PC-9 (cell line): ENCODE measurements at regions not wholly inside any gene's neighbourhood (a gene's known extent, or its start where the extent isn't known, plus 50 kb on each side); places are given as distances from the start of the nearest gene placed in this dataset.

Experiments used
- BruUV-seq: library from RNA; stranded (reverse); fragments of 400-500 nt; replicated peaks from 2 replicates; lab custom pipeline; 2021; lab: Mats Ljungman, UMichigan
- CTCF ChIA-PET: fragments of 300-600 bp; sonication (Branson Sonifier 250); formaldehyde crosslinking; loops from one replicate; lab custom pipeline; 2022; ENCODE audit warnings: antibody characterized with exemption; lab: Charles Lee
- POLR2A ChIA-PET: fragments of 300-600 bp; sonication (Branson Sonifier 250); formaldehyde crosslinking; loops from one replicate; lab custom pipeline; 2022; ENCODE audit warnings: antibody characterized with exemption; ENCODE audit not compliant: unreplicated experiment; lab: Charles Lee
- DNase-seq, 2 experiments: peaks; one replicate each; pipeline versions ENCODE4 v3.0.0 to v3.0.0-alpha.2; 2015 to 2022; ENCODE audit warnings: mixed read lengths in 1 of 2
- H2AFZ ChIP-seq: fragments of 200-600 bp; sonication (generic); 2 replicates; pipeline ENCODE4 v1.8.1; 2017; ENCODE audit warnings: antibody characterized with exemption
- H3F3A ChIP-seq: fragments of 200-600 bp; sonication (generic); 2 replicates; pipeline ENCODE4 v1.8.1; 2017; ENCODE audit warnings: antibody characterized with exemption, mild to moderate bottlenecking, low read depth; ENCODE audit not compliant: insufficient read depth
- H3K27ac ChIP-seq: fragments of 200-600 bp; sonication (generic); 2 replicates; pipeline ENCODE4 v1.6.1; 2016; ENCODE audit warnings: mixed run types
- H3K27me3 ChIP-seq: fragments of 200-600 bp; sonication (generic); 2 replicates; pipeline ENCODE4 v1.6.1; 2016; ENCODE audit warnings: low read depth, mixed run types; ENCODE audit not compliant: insufficient read depth
- H3K36me3 ChIP-seq: fragments of 200-600 bp; sonication (generic); 2 replicates; pipeline ENCODE4 v1.6.1; 2016; ENCODE audit warnings: low read depth, mixed run types
- H3K4me1 ChIP-seq: fragments of 200-600 bp; sonication (generic); replicated peaks from 2 replicates; pipeline ENCODE4 v1.6.1; 2016; ENCODE audit warnings: mixed run types; ENCODE audit not compliant: insufficient read depth
- H3K4me2 ChIP-seq: fragments of 200-600 bp; sonication (generic); 2 replicates; pipeline ENCODE4 v1.6.1; 2017; ENCODE audit warnings: mixed run types
- H3K4me3 ChIP-seq: fragments of 200-600 bp; sonication (generic); 2 replicates; pipeline ENCODE4 v1.6.1; 2016; ENCODE audit warnings: mixed run types
- H3K79me2 ChIP-seq: fragments of 200-600 bp; sonication (generic); 2 replicates; pipeline ENCODE4 v1.6.1; 2017; ENCODE audit warnings: low read depth, mixed run types
- H3K9me2 ChIP-seq: fragments of 200-600 bp; sonication (generic); 2 replicates; pipeline ENCODE4 v1.8.1; 2017; ENCODE audit warnings: mild to moderate bottlenecking; ENCODE audit not compliant: insufficient read depth
- H3K9me3 ChIP-seq: fragments of 200-600 bp; sonication (generic); 2 replicates; pipeline ENCODE4 v1.8.1; 2016; ENCODE audit warnings: low read depth; ENCODE audit not compliant: insufficient read depth
- H4K20me1 ChIP-seq: fragments of 200-600 bp; sonication (generic); 2 replicates; pipeline ENCODE4 v1.8.1; 2017; ENCODE audit not compliant: insufficient read depth
- EZH2 ChIP-seq: fragments of 200-600 bp; sonication (generic); IDR thresholded peaks from 2 replicates; pipeline ENCODE4 v1.8.0; 2017; ENCODE audit warnings: antibody characterized with exemption, low read depth
- intact Hi-C: fragments of 100-400 bp; cut with micrococcal nuclease; formaldehyde crosslinking; loops from one replicate; pipeline ENCODE4 v1.10.0; 2022; ENCODE audit not compliant: unreplicated experiment
- TF ChIP-seq, protein P1 (sequence below): fragments of 200-600 bp; sonication (generic); conservative IDR thresholded peaks from 2 replicates; pipeline ENCODE4 v1.6.1; 2017; ENCODE audit warnings: mixed run types, antibody characterized with exemption, mild to moderate bottlenecking, moderate library complexity

- no peak for DNase-seq
- Histone ChIP-seq H2AFZ (no peak overlapping the region), H3K9me3 (no peaks in the 10 kb centered on the region), H3K36me3 (no peaks in the 10 kb centered on the region), H3F3A (no peaks in the 10 kb centered on the region), H3K9me2 (no peaks in the 10 kb centered on the region), H3K4me1 (no peaks in the 10 kb centered on the region), H3K4me2 (no peak overlapping the region), H3K27me3 (no peaks in the 10 kb centered on the region), H4K20me1 (no peaks in the 10 kb centered on the region), H3K79me2 (no peaks in the 10 kb centered on the region), H3K4me3 (no peak overlapping the region), H3K27ac (no peak overlapping the region)
- BruUV-seq: no TSS peak
- TF ChIP-seq, protein P1, sequence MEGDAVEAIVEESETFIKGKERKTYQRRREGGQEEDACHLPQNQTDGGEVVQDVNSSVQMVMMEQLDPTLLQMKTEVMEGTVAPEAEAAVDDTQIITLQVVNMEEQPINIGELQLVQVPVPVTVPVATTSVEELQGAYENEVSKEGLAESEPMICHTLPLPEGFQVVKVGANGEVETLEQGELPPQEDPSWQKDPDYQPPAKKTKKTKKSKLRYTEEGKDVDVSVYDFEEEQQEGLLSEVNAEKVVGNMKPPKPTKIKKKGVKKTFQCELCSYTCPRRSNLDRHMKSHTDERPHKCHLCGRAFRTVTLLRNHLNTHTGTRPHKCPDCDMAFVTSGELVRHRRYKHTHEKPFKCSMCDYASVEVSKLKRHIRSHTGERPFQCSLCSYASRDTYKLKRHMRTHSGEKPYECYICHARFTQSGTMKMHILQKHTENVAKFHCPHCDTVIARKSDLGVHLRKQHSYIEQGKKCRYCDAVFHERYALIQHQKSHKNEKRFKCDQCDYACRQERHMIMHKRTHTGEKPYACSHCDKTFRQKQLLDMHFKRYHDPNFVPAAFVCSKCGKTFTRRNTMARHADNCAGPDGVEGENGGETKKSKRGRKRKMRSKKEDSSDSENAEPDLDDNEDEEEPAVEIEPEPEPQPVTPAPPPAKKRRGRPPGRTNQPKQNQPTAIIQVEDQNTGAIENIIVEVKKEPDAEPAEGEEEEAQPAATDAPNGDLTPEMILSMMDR: no peak
- no peak for TF ChIP-seq EZH2
- ChIA-PET CTCF (no interaction called here), POLR2A (no interaction called here)
- intact Hi-C loops: no loop called here
Observed at GRCh38 chr13:104085611-104086010, 1019.4 kb upstream of the SLC10A2 start.

DNA sequence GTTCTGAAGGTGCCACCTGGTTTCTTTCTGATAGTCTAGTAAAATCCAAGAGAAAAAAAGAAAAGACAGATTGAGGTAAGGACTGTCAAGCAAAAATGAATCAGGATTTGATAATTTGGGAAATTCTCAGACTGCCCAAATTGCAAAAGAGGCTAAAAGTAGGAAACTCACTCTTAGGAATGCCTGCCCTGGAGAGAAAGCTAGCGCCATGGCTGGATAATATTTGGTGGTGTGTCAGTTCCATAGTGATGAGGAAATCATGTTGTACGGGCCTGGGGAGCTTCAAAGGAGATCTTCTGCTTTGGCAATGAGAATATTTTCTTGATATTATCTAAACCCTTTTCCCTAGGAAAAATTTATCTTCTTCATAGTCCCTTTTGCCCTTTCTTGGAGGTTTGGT, 1008.1 kb upstream of the SLC10A2 start:
- Histone ChIP-seq H3K27ac (no peak overlapping the region), H4K20me1 (no peaks in the 10 kb centered on the region), H3F3A (no peaks in the 10 kb centered on the region), H3K79me2 (no peaks in the 10 kb centered on the region), H3K9me2 (peaks cover 6% of the 10 kb centered on the region; the same call in 1 of the 2 replicates), H2AFZ (no peak overlapping the region), H3K36me3 (no peaks in the 10 kb centered on the region), H3K4me1 (no peaks in the 10 kb centered on the region), H3K4me3 (no peak overlapping the region), H3K9me3 (no peaks in the 10 kb centered on the region), H3K4me2 (no peak overlapping the region), H3K27me3 (no peaks in the 10 kb centered on the region)
- CTCF ChIA-PET: no interaction called here
- POLR2A ChIA-PET: no interaction called here
- intact Hi-C loops: no loop called here
- TF ChIP-seq, protein P1: no peak
- no peak for TF ChIP-seq EZH2
- no peak for DNase-seq
- BruUV-seq: no TSS peak

DNA sequence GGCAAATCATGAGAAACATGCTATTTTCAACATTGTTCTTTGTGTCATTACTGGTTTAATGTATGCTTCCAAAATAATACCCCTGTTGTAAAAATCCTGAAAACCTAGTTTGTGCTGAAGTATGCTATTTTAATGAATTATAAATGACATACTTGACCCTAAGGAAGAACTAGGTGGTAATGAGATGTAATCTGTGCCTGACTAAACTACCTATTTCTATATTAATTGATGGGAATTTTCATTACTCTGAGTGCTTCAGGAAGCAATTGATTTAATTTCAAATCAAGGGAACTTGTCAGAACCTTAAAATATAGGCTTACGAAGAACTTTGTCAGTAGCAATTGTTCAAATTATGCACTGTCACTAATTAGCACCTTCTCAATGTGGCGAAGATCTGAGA, 1005.6 kb upstream of the SLC10A2 start:
- Histone ChIP-seq H3K4me1 (no peaks in the 10 kb centered on the region), H3K9me3 (no peaks in the 10 kb centered on the region), H3K4me3 (no peak overlapping the region), H3K27ac (no peak overlapping the region), H2AFZ (no peak overlapping the region), H3K4me2 (no peak overlapping the region), H4K20me1 (no peaks in the 10 kb centered on the region), H3K79me2 (no peaks in the 10 kb centered on the region), H3F3A (no peaks in the 10 kb centered on the region), H3K36me3 (no peaks in the 10 kb centered on the region), H3K9me2 (no peaks in the 10 kb centered on the region), H3K27me3 (no peaks in the 10 kb centered on the region)
- BruUV-seq: no TSS peak
- no peak for DNase-seq
- intact Hi-C loops: loop anchor here (2.0 kb wide), 1 partner anchor 15 kb away; no protein-coding TSS in a partner anchor
- CTCF ChIA-PET: no interaction called here
- TF ChIP-seq EZH2: no peak
- TF ChIP-seq, protein P1: no peak
- POLR2A ChIA-PET: no interaction called here
